Astrocyte (in vitro differentiated cells and primary cell): ENCODE measurements at regions not wholly inside any gene's neighbourhood (a gene's known extent, or its start where the extent isn't known, plus 50 kb on each side); places are given as distances from the start of the nearest gene placed in this dataset.

Source experiments
- DNase-seq: peaks from one replicate; pipeline ENCODE4 v3.0.0-alpha.2; 2010; ENCODE audit warnings: low read depth
- FAIRE-seq: peaks from 2 replicates; lab custom pipeline; 2011; peaks lifted over from hg19 to GRCh38; lab: Jason Lieb, UNC
- H2AFZ ChIP-seq: 2 replicates; pipeline ENCODE4 v1.6.0; 2012; ENCODE audit warnings: low read depth, low read length, inconsistent platforms
- H3K27ac ChIP-seq: 2 replicates; pipeline ENCODE4 v1.5.1; 2011; ENCODE audit warnings: low read depth, low read length, inconsistent platforms
- H3K27me3 ChIP-seq: 2 replicates; pipeline ENCODE4 v1.6.0; 2011; ENCODE audit warnings: low read length, inconsistent platforms; ENCODE audit not compliant: insufficient read depth
- H3K36me3 ChIP-seq: 2 replicates; pipeline ENCODE4 v1.5.1; 2011; ENCODE audit warnings: low read length, inconsistent platforms; ENCODE audit not compliant: insufficient read depth
- H3K4me1 ChIP-seq: 2 replicates; pipeline ENCODE4 v1.5.1; 2011; ENCODE audit warnings: low read length, inconsistent platforms; ENCODE audit not compliant: insufficient read depth
- H3K4me2 ChIP-seq: 2 replicates; pipeline ENCODE4 v1.6.0; 2012; ENCODE audit warnings: low read length, inconsistent platforms
- H3K4me3 ChIP-seq: 2 replicates; pipeline ENCODE4 v1.5.1; 2011; ENCODE audit warnings: low read depth, mild to moderate bottlenecking, low read length, inconsistent platforms; ENCODE audit not compliant: insufficient read depth
- H3K79me2 ChIP-seq: 2 replicates; pipeline ENCODE4 v1.6.0; 2012; ENCODE audit warnings: mild to moderate bottlenecking, low read length, inconsistent platforms; ENCODE audit not compliant: insufficient read depth
- H3K9ac ChIP-seq: 2 replicates; pipeline ENCODE4 v1.6.0; 2012; ENCODE audit warnings: mild to moderate bottlenecking, low read length, inconsistent platforms
- H3K9me3 ChIP-seq: 2 replicates; pipeline ENCODE4 v1.5.1; 2012; ENCODE audit warnings: low read depth, mild to moderate bottlenecking, low read length, inconsistent platforms; ENCODE audit not compliant: insufficient read depth
- H4K20me1 ChIP-seq: 2 replicates; pipeline ENCODE4 v1.6.0; 2012; ENCODE audit warnings: low read length, inconsistent platforms; ENCODE audit not compliant: insufficient read depth
- H3K27ac Mint-ChIP-seq: one replicate; pipeline ENCODE4 v1.8.0; 2021; ENCODE audit warnings: mild to moderate bottlenecking, mixed read lengths; ENCODE audit not compliant: unreplicated experiment
- H3K27me3 Mint-ChIP-seq: one replicate; pipeline ENCODE4 v1.8.0; 2021; ENCODE audit warnings: low read depth, mixed read lengths; ENCODE audit not compliant: unreplicated experiment
- H3K36me3 Mint-ChIP-seq: one replicate; pipeline ENCODE4 v1.8.0; 2021; ENCODE audit warnings: low read depth, mixed read lengths; ENCODE audit not compliant: unreplicated experiment
- H3K4me1 Mint-ChIP-seq: one replicate; pipeline ENCODE4 v1.8.0; 2021; ENCODE audit warnings: low read depth, mixed read lengths; ENCODE audit not compliant: unreplicated experiment
- H3K4me3 Mint-ChIP-seq: one replicate; pipeline ENCODE4 v1.8.0; 2021; ENCODE audit warnings: mild to moderate bottlenecking, moderate library complexity, mixed read lengths; ENCODE audit not compliant: unreplicated experiment
- H3K9me3 Mint-ChIP-seq: one replicate; pipeline ENCODE4 v1.8.0; 2021; ENCODE audit warnings: mild to moderate bottlenecking, mixed read lengths; ENCODE audit not compliant: unreplicated experiment
- CTCF ChIP-seq: IDR thresholded peaks from 2 replicates; pipeline ENCODE4 v1.5.1; 2011; ENCODE audit warnings: low read depth, mild to moderate bottlenecking, inconsistent platforms, low read length, moderate library complexity; ENCODE audit not compliant: insufficient read depth
- EZH2 ChIP-seq: IDR thresholded peaks from 2 replicates; pipeline ENCODE4 v1.6.1; 2012; ENCODE audit warnings: mild to moderate bottlenecking, low read length, inconsistent platforms; ENCODE audit not compliant: insufficient read depth

- H3K4me1 Mint-ChIP-seq, result peaks cover 10% of the 10 kb centered on the region
- Histone ChIP-seq H3K27me3 (no peaks in the 10 kb centered on the region), H3K27ac (no peak overlapping the region), H3K4me3 (no peak overlapping the region), H2AFZ (no peak overlapping the region), H3K9ac (no peak overlapping the region), H3K79me2 (no peaks in the 10 kb centered on the region), H3K4me2 (peak overlapping the region; percentile 31), H3K9me3 (peaks cover 6% of the 10 kb centered on the region), H4K20me1 (no peaks in the 10 kb centered on the region), H3K4me1 (no peaks in the 10 kb centered on the region), H3K36me3 (no peaks in the 10 kb centered on the region)
- H3K9me3 Mint-ChIP-seq, result peaks cover 14% of the 10 kb centered on the region
- no peak for FAIRE-seq
- H3K27ac Mint-ChIP-seq, result no peak overlapping the region
- no peak overlapping the region for H3K4me3 Mint-ChIP-seq
- H3K36me3 Mint-ChIP-seq, result peaks cover 4% of the 10 kb centered on the region
- no peak for TF ChIP-seq EZH2
- no peak for TF ChIP-seq CTCF
- peaks cover 16% of the 10 kb centered on the region for H3K27me3 Mint-ChIP-seq
- no peak for DNase-seq
Measured at GRCh38 chr5:74367934-74368333, 272.6 kb downstream of the ENC1 start.

GRCh38 chr5:74367241-74367733, 273.2 kb downstream of the ENC1 start:
- Histone ChIP-seq H3K36me3 (no peaks in the 10 kb centered on the region), H3K9ac (no peak overlapping the region), H3K9me3 (peaks cover 6% of the 10 kb centered on the region), H3K4me2 (no peak overlapping the region), H4K20me1 (no peaks in the 10 kb centered on the region), H3K79me2 (no peaks in the 10 kb centered on the region), H2AFZ (no peak overlapping the region), H3K4me3 (no peak overlapping the region), H3K4me1 (no peaks in the 10 kb centered on the region), H3K27me3 (no peaks in the 10 kb centered on the region), H3K27ac (no peak overlapping the region)
- FAIRE-seq (no peak), DNase-seq (no peak)
- TF ChIP-seq EZH2 (no peak), CTCF (no peak)
- Mint-ChIP-seq H3K27ac (no peak overlapping the region), H3K36me3 (peaks cover 4% of the 10 kb centered on the region), H3K4me3 (no peak overlapping the region), H3K27me3 (peaks cover 18% of the 10 kb centered on the region), H3K4me1 (peaks cover 10% of the 10 kb centered on the region), H3K9me3 (peaks cover 14% of the 10 kb centered on the region)

DNA sequence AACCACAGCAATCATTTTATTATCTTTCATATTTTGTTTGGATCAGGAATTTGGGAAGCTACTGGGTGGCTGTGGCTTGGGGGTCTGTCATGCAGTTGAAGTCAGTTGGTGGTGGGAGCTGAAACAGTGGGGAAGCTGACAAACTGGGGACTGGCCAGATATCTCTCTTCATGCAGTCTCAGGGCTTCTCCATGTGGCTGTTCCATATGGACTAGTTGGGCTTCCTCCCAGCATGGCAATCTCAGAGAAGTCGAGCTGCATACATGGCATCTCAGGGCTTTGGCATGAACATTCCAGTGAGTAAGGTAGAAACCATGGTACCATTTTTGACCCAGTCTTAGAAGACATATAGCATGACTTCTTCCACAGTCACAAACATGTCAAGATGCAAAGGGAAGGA, 274.8 kb downstream of the ENC1 start:
- H3K9ac ChIP-seq, result no peak overlapping the region
- no peak overlapping the region for H3K27ac ChIP-seq
- no peaks in the 10 kb centered on the region for H3K27me3 ChIP-seq
- peaks cover 6% of the 10 kb centered on the region for H3K9me3 ChIP-seq
- no peaks in the 10 kb centered on the region for H3K79me2 ChIP-seq
- Mint-ChIP-seq H3K4me3 (no peak overlapping the region), H3K27ac (no peak overlapping the region), H3K4me1 (peaks cover 10% of the 10 kb centered on the region), H3K9me3 (peaks cover 14% of the 10 kb centered on the region), H3K36me3 (peaks cover 4% of the 10 kb centered on the region), H3K27me3 (peaks cover 22% of the 10 kb centered on the region)
- H3K36me3 ChIP-seq, result no peaks in the 10 kb centered on the region
- no peak overlapping the region for H3K4me2 ChIP-seq
- peaks cover 4% of the 10 kb centered on the region for H3K4me1 ChIP-seq
- TF ChIP-seq CTCF, result no peak
- no peak for DNase-seq
- FAIRE-seq, result no peak
- H4K20me1 ChIP-seq, result no peaks in the 10 kb centered on the region
- H3K4me3 ChIP-seq, result no peak overlapping the region
- no peak overlapping the region for H2AFZ ChIP-seq
